Tibial nerve (tissue), 4 donors: ENCODE measurements at regions not wholly inside any gene's neighbourhood (a gene's known extent, or its start where the extent isn't known, plus 50 kb on each side); places are given as distances from the start of the nearest gene placed in this dataset.

ENCODE experiments used
- DNase-seq, 2 donors: peaks; one replicate each; pipeline ENCODE4 v3.0.0-alpha.2; 2019; ENCODE audit warnings: low spot score in 2 of 2
- H3K27ac ChIP-seq, 4 donors: fragments of 200-600 bp; sonication (generic) in 3 of 4; one replicate each; pipeline ENCODE4 v1.5.1; 2017 to 2019; ENCODE audit warnings: mild to moderate bottlenecking in 1 of 4
- H3K27me3 ChIP-seq, 2 donors: fragments of 200-600 bp; sonication (generic) in 1 of 2; one replicate each; pipeline versions ENCODE4 v1.5.1 to v1.6.0; 2017 to 2019
- H3K36me3 ChIP-seq, 3 donors: fragments of 200-600 bp; sonication (generic); one replicate each; pipeline ENCODE4 v1.5.1; 2018 to 2019
- H3K4me1 ChIP-seq, 4 donors: fragments of 200-600 bp; sonication (generic) in 3 of 4; one replicate each; pipeline ENCODE4 v1.5.1; 2017 to 2019
- H3K4me3 ChIP-seq, 4 donors: fragments of 200-600 bp; sonication (generic) in 3 of 4; one replicate each; pipeline ENCODE4 v1.5.1; 2017 to 2019; ENCODE audit warnings: mild to moderate bottlenecking in 1 of 4, moderate library complexity in 1 of 4
- H3K9me3 ChIP-seq, 4 donors: fragments of 200-600 bp; sonication (generic) in 3 of 4; one replicate each; pipeline ENCODE4 v1.5.1; 2017 to 2019
- CTCF ChIP-seq, 5 experiments: fragments of 200-600 bp in 3 of 5; fragments of 450-650 bp in 2 of 5; sonication (generic) in 3 of 5; IDR thresholded peaks; one replicate each; pipeline ENCODE4 v1.5.1; 2016 to 2019; ENCODE audit warnings: antibody characterized with exemption in 5 of 5, mild to moderate bottlenecking in 3 of 5, moderate library complexity in 2 of 5
- EP300 ChIP-seq, 2 donors: sonication (generic); formaldehyde crosslinking; IDR thresholded peaks; one replicate each; pipeline ENCODE4 v1.6.1; 2017; ENCODE audit warnings: antibody characterized with exemption in 2 of 2, mild to moderate bottlenecking in 1 of 2
- POLR2A ChIP-seq, 2 donors: fragments of 450-650 bp; IDR thresholded peaks; one replicate each; pipeline ENCODE4 v1.6.1; 2017; ENCODE audit warnings: antibody characterized with exemption in 2 of 2, mild to moderate bottlenecking in 2 of 2, moderate library complexity in 2 of 2
- WGBS, 2 donors: methylation state at CpG; one replicate each; pipeline ENCODE4 v1.1.5; 2018; 5-methylcytosine and 5-hydroxymethylcytosine counted together

GRCh38 chr2:58557176-58557575 lies 316.1 kb upstream of the FANCL start:
- Histone ChIP-seq H3K27ac (no peak overlapping the region), H3K4me1 (no peaks in the 10 kb centered on the region), H3K36me3 (no peaks in the 10 kb centered on the region), H3K4me3 (no peak overlapping the region), H3K27me3 (no peaks in the 10 kb centered on the region), H3K9me3 (no peaks in the 10 kb centered on the region)
- no peak for DNase-seq
- no peak for TF ChIP-seq EP300 (IDR thresholded peaks at IDR 0.05)
- no peak for TF ChIP-seq CTCF (IDR thresholded peaks at IDR 0.05)
- TF ChIP-seq POLR2A (IDR thresholded peaks at IDR 0.05): no peak
- WGBS, 2 donors: 95 to 98% methylated on average over 6 of the region's 6 CpGs

GRCh38 chr2:58553937-58554336 lies 312.8 kb upstream of the FANCL start:
- Histone ChIP-seq H3K4me3 (no peak overlapping the region), H3K4me1 (no peaks in the 10 kb centered on the region), H3K9me3 (no peaks in the 10 kb centered on the region), H3K36me3 (no peaks in the 10 kb centered on the region), H3K27ac (no peak overlapping the region), H3K27me3 (no peaks in the 10 kb centered on the region)
- DNase-seq: no peak
- 68 to 76% methylated on average over 2 of the region's 2 CpGs for WGBS, 2 donors
- no peak for TF ChIP-seq CTCF (IDR thresholded peaks at IDR 0.05)
- no peak for TF ChIP-seq POLR2A (IDR thresholded peaks at IDR 0.05)
- TF ChIP-seq EP300 (IDR thresholded peaks at IDR 0.05): no peak

- Histone ChIP-seq H3K9me3 (no peaks in the 10 kb centered on the region), H3K27ac (no peak overlapping the region), H3K36me3 (no peaks in the 10 kb centered on the region), H3K27me3 (no peaks in the 10 kb centered on the region), H3K4me3 (no peak overlapping the region), H3K4me1 (no peaks in the 10 kb centered on the region)
- DNase-seq: no peak
- TF ChIP-seq POLR2A (IDR thresholded peaks at IDR 0.05) (no peak), CTCF (IDR thresholded peaks at IDR 0.05) (no peak), EP300 (IDR thresholded peaks at IDR 0.05) (no peak)
- 91 to 92% methylated on average over 1 of the region's 1 CpG for WGBS, 2 donors
Measured at GRCh38 chr2:58553522-58553921, 312.4 kb upstream of the FANCL start.

- 97% methylated on average over 3 of the region's 3 CpGs for WGBS, 2 donors
- Histone ChIP-seq H3K27ac (no peak overlapping the region), H3K9me3 (no peaks in the 10 kb centered on the region), H3K27me3 (no peaks in the 10 kb centered on the region), H3K36me3 (no peaks in the 10 kb centered on the region), H3K4me3 (no peak overlapping the region), H3K4me1 (no peaks in the 10 kb centered on the region)
- TF ChIP-seq POLR2A (IDR thresholded peaks at IDR 0.05) (no peak), CTCF (IDR thresholded peaks at IDR 0.05) (no peak), EP300 (IDR thresholded peaks at IDR 0.05) (no peak)
- DNase-seq: no peak
Measured at GRCh38 chr2:58545300-58546280, 304.5 kb upstream of the FANCL start.

- TF ChIP-seq CTCF (IDR thresholded peaks at IDR 0.05) (no peak), EP300 (IDR thresholded peaks at IDR 0.05) (no peak), POLR2A (IDR thresholded peaks at IDR 0.05) (no peak)
Measured at GRCh38 chr2:58543442-58543841, 302.3 kb upstream of the FANCL start.

More at GRCh38 chr2:58543442-58543841, 302.3 kb upstream of the FANCL start:
- no peak overlapping the region for H3K27ac ChIP-seq
- no peaks in the 10 kb centered on the region for H3K27me3 ChIP-seq
- H3K4me3 ChIP-seq: no peak overlapping the region
- no peaks in the 10 kb centered on the region for H3K4me1 ChIP-seq
- WGBS, 2 donors: 75 to 80% methylated on average over 3 of the region's 3 CpGs
- H3K9me3 ChIP-seq: no peaks in the 10 kb centered on the region
- DNase-seq: no peak
- no peaks in the 10 kb centered on the region for H3K36me3 ChIP-seq
